ENCODE measurements at regions not wholly inside any gene's neighbourhood (a gene's known extent, or its start where the extent isn't known, plus 50 kb on each side); places are given as distances from the start of the nearest gene placed in this dataset.
A peak's percentile ranks its signal among the peaks of the same experiment; 100 is the strongest.

DNA sequence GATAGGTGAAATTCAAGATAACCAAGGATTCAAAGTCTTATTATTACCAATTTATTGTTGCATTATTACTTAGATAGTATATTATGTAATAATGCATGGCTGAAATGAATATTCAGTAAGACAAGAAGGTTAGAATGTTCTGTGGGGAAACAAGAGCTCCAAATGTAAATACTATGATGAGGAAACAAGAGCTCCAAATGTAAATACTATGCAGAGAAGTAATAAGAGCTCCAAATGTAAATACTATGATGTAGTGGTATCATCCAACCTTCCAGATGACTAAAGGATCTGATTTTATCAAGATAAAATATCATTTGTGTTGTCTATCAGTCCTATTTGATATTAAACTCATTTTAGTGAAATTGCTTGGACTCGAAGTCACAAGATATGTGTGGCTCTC is 82.2 kb upstream of the PCDH18 start:
- H3K4ac ChIP-seq (ENCODE audit: low read length) = no peak overlapping the region
- no CpG with 5 or more reads among the region's 1 CpG for WGBS, 2 donors (ENCODE audit: extremely low coverage in 2 of 2, insufficient read length in 2 of 2, insufficient replicate concordance in 1 of 2)
- no peak overlapping the region for H2BK15ac ChIP-seq (ENCODE audit: low read length)
- H3K79me1 ChIP-seq (ENCODE audit: low read depth, low read length) = no peaks in the 10 kb centered on the region
- H2BK12ac ChIP-seq (ENCODE audit: low read length) = no peak overlapping the region
- H2AK5ac ChIP-seq (ENCODE audit: low read depth, low read length) = no peak overlapping the region
- no peak overlapping the region for H3K14ac ChIP-seq (ENCODE audit: low read length)
- DNase-seq (ENCODE audit: low spot score) = no peak
- H3K4me3 ChIP-seq (ENCODE audit: low read length in 2 of 2) = no peak overlapping the region
- no peak overlapping the region for H2BK120ac ChIP-seq (ENCODE audit: low read depth, low read length)
- H3K4me2 ChIP-seq (ENCODE audit: insufficient read depth, low read length, poor library complexity, severe bottlenecking) = no peak overlapping the region
- H3K9me3 ChIP-seq (replicated peaks in 1 of 2; ENCODE audit: control insufficient read depth in 2 of 2, insufficient read depth in 1 of 2, low read depth in 1 of 2, low read length in 2 of 2) = no peaks in the 10 kb centered on the region
- peaks cover 1 to 6% of the 10 kb centered on the region in 2 donors for H3K4me1 ChIP-seq (ENCODE audit: control insufficient read depth in 2 of 2, insufficient read depth in 1 of 2, low read depth in 1 of 2, low read length in 2 of 2)
- no peak overlapping the region for H3K18ac ChIP-seq (ENCODE audit: low read length)
- no peak overlapping the region for H4K91ac ChIP-seq (ENCODE audit: low read depth, low read length, poor library complexity)
- no peak overlapping the region for H2AFZ ChIP-seq (ENCODE audit: low read length)
- H3K27ac ChIP-seq (replicated peaks; ENCODE audit: low read length) = no peak overlapping the region
- no peak overlapping the region for H3K23ac ChIP-seq (ENCODE audit: low read depth, low read length, poor library complexity)
- no peaks in the 10 kb centered on the region for H3K27me3 ChIP-seq (ENCODE audit: control insufficient read depth in 3 of 3, insufficient read depth in 3 of 3, low read depth in 1 of 3, low read length in 3 of 3)
- no peak overlapping the region for H3K9ac ChIP-seq (ENCODE audit: low read depth, low read length, poor library complexity)
- H4K8ac ChIP-seq (ENCODE audit: low read depth, low read length) = no peak overlapping the region
- H3K36me3 ChIP-seq (replicated peaks in 1 of 2; ENCODE audit: control insufficient read depth in 2 of 2, insufficient read depth in 2 of 2, low read length in 2 of 2) = no peaks in the 10 kb centered on the region
- no peak overlapping the region for H2BK5ac ChIP-seq (ENCODE audit: low read length)

DNA sequence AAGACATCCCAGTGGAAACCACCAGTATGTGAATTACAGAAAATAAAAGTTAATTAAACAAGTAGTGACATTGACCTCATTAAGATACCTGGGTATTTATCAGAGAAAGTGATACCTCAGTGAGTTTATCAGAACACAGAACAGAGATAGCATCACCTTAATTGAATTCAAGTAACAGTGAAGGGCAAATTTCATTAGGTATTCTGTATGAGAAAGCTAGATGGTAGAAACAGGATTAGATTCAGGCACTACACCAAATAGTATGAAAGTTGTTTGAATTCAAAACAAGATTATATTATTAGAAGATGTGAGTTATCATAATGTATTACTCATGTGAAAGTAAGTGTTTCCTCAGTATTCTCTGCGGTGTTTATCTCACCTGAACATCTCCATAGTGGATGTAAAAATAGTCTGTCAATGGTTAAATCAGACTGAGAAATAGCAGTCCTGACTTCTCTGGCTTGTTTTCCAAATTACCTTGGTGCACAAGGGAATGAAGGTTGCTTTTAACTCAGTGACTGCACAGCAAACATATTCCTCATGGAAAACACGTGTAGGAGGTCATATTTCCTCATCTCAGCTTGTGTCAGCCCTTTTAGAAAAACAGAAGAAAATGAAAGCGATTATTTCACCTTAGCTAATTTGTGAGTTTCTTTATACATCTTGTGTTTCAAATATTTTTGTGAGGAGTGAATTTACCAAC is 79.9 kb upstream of the PCDH18 start:
- H4K8ac ChIP-seq (ENCODE audit: low read depth, low read length) = no peak overlapping the region
- no peak overlapping the region for H2AFZ ChIP-seq (ENCODE audit: low read length)
- no peak overlapping the region for H4K91ac ChIP-seq (ENCODE audit: low read depth, low read length, poor library complexity)
- no peak overlapping the region for H2BK5ac ChIP-seq (ENCODE audit: low read length)
- no peak overlapping the region for H2BK12ac ChIP-seq (ENCODE audit: low read length)
- no peak overlapping the region for H2BK15ac ChIP-seq (ENCODE audit: low read length)
- no CpG with 5 or more reads among the region's 3 CpGs for WGBS, 2 donors (ENCODE audit: extremely low coverage in 2 of 2, insufficient read length in 2 of 2, insufficient replicate concordance in 1 of 2)
- H3K23ac ChIP-seq (ENCODE audit: low read depth, low read length, poor library complexity) = no peak overlapping the region
- no peak overlapping the region for H3K4ac ChIP-seq (ENCODE audit: low read length)
- H3K27ac ChIP-seq (replicated peaks; ENCODE audit: low read length) = no peak overlapping the region
- H3K9ac ChIP-seq (ENCODE audit: low read depth, low read length, poor library complexity) = no peak overlapping the region
- H3K4me2 ChIP-seq (ENCODE audit: insufficient read depth, low read length, poor library complexity, severe bottlenecking) = no peak overlapping the region
- no peak overlapping the region for H3K4me3 ChIP-seq (ENCODE audit: low read length in 2 of 2)
- H2BK120ac ChIP-seq (ENCODE audit: low read depth, low read length) = no peak overlapping the region
- no peaks in the 10 kb centered on the region for H3K79me1 ChIP-seq (ENCODE audit: low read depth, low read length)
- H3K18ac ChIP-seq (ENCODE audit: low read length) = no peak overlapping the region
- no peak overlapping the region for H2AK5ac ChIP-seq (ENCODE audit: low read depth, low read length)
- H3K14ac ChIP-seq (ENCODE audit: low read length) = no peak overlapping the region
- no peaks in the 10 kb centered on the region for H3K9me3 ChIP-seq (replicated peaks in 1 of 2; ENCODE audit: control insufficient read depth in 2 of 2, insufficient read depth in 1 of 2, low read depth in 1 of 2, low read length in 2 of 2)
- peaks cover 1 to 6% of the 10 kb centered on the region in 2 donors for H3K4me1 ChIP-seq (ENCODE audit: control insufficient read depth in 2 of 2, insufficient read depth in 1 of 2, low read depth in 1 of 2, low read length in 2 of 2)
- H3K27me3 ChIP-seq (ENCODE audit: control insufficient read depth in 3 of 3, insufficient read depth in 3 of 3, low read depth in 1 of 3, low read length in 3 of 3) = no peaks in the 10 kb centered on the region
- no peak for DNase-seq (ENCODE audit: low spot score)
- H3K36me3 ChIP-seq (replicated peaks in 1 of 2; ENCODE audit: control insufficient read depth in 2 of 2, insufficient read depth in 2 of 2, low read length in 2 of 2) = no peaks in the 10 kb centered on the region

DNA sequence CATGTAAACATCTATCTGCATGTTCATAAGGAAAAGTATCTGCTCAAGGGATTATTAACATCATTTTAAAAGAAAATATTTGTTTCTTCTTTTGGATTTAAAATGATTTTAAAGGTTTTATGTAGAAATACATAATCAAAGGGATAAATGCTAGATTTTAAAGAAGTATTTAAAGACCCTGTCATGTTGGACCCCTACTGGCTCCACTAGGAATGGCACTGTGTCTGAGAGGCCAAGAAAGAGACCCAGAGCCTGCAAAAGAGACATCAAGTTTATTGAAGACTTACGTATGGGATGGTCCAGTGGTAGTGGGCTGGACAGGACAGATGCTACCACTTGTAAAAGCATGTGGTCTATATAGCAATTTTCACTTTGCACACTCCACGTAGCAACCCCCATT is 78.7 kb upstream of the PCDH18 start:
- H2BK15ac ChIP-seq (ENCODE audit: low read length) = no peak overlapping the region
- no peaks in the 10 kb centered on the region for H3K9me3 ChIP-seq (replicated peaks in 1 of 2; ENCODE audit: control insufficient read depth in 2 of 2, insufficient read depth in 1 of 2, low read depth in 1 of 2, low read length in 2 of 2)
- no peaks in the 10 kb centered on the region for H3K36me3 ChIP-seq (replicated peaks in 1 of 2; ENCODE audit: control insufficient read depth in 2 of 2, insufficient read depth in 2 of 2, low read length in 2 of 2)
- H3K9ac ChIP-seq (ENCODE audit: low read depth, low read length, poor library complexity) = no peak overlapping the region
- no peak overlapping the region for H4K91ac ChIP-seq (ENCODE audit: low read depth, low read length, poor library complexity)
- H2BK5ac ChIP-seq (ENCODE audit: low read length) = no peak overlapping the region
- H2AK5ac ChIP-seq (ENCODE audit: low read depth, low read length) = no peak overlapping the region
- no peak overlapping the region for H2BK12ac ChIP-seq (ENCODE audit: low read length)
- no CpG with 5 or more reads among the region's 2 CpGs for WGBS, 2 donors (ENCODE audit: extremely low coverage in 2 of 2, insufficient read length in 2 of 2, insufficient replicate concordance in 1 of 2)
- H3K27me3 ChIP-seq (ENCODE audit: control insufficient read depth in 3 of 3, insufficient read depth in 3 of 3, low read depth in 1 of 3, low read length in 3 of 3) = no peaks in the 10 kb centered on the region
- H2AFZ ChIP-seq (ENCODE audit: low read length) = peak overlapping the region; percentile 13
- H3K4me1 ChIP-seq (ENCODE audit: control insufficient read depth in 2 of 2, insufficient read depth in 1 of 2, low read depth in 1 of 2, low read length in 2 of 2) = peaks cover 1 to 6% of the 10 kb centered on the region in 2 donors
- no peak overlapping the region for H4K8ac ChIP-seq (ENCODE audit: low read depth, low read length)
- H3K23ac ChIP-seq (ENCODE audit: low read depth, low read length, poor library complexity) = no peak overlapping the region
- no peak overlapping the region for H3K4me2 ChIP-seq (ENCODE audit: insufficient read depth, low read length, poor library complexity, severe bottlenecking)
- H3K4ac ChIP-seq (ENCODE audit: low read length) = no peak overlapping the region
- DNase-seq (ENCODE audit: low spot score) = no peak
- no peak overlapping the region for H3K18ac ChIP-seq (ENCODE audit: low read length)
- H3K27ac ChIP-seq (replicated peaks; ENCODE audit: low read length) = no peak overlapping the region
- no peak overlapping the region for H3K4me3 ChIP-seq (ENCODE audit: low read length in 2 of 2)
- no peak overlapping the region for H2BK120ac ChIP-seq (ENCODE audit: low read depth, low read length)
- H3K14ac ChIP-seq (ENCODE audit: low read length) = no peak overlapping the region
- no peaks in the 10 kb centered on the region for H3K79me1 ChIP-seq (ENCODE audit: low read depth, low read length)

DNA sequence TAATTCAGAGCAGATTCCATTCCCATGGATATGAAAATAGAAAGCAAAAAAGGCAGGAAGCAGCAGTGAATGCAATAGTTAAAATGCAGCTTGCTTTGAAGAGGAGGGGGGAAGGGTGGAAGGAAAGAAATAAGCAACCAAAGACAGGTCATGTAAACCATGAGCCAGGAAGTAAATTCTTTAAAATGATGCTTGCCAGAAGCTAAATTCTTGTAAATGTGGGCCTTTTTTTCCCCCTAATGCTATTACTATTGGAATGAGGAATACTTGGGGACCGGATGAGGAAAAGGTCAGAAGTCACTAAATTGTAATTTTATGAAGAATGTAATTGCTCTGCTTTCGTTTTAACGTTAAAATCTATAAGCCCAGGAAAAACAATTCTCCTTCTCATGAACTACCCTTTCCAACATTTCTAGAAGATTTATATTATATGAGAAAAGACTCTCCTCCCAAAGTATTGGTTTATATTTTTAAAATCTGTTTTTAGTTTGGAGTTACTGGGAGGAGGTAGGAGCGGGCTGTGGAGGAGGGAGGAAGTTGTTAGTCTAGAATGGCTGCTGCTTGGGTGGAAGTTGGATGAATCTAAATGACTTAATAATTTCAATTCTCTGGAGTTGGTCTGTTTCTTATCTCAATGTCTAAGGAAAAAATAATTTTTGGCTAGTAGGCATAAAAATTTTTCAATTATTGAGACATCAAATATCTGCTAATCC is 77.6 kb upstream of the PCDH18 start:
- H2BK5ac ChIP-seq (ENCODE audit: low read length) = no peak overlapping the region
- no peak overlapping the region for H3K4ac ChIP-seq (ENCODE audit: low read length)
- H4K91ac ChIP-seq (ENCODE audit: low read depth, low read length, poor library complexity) = no peak overlapping the region
- H3K4me3 ChIP-seq (ENCODE audit: low read length in 2 of 2) = no peak overlapping the region
- no peaks in the 10 kb centered on the region for H3K9me3 ChIP-seq (replicated peaks in 1 of 2; ENCODE audit: control insufficient read depth in 2 of 2, insufficient read depth in 1 of 2, low read depth in 1 of 2, low read length in 2 of 2)
- no peak overlapping the region for H2BK15ac ChIP-seq (ENCODE audit: low read length)
- no peaks in the 10 kb centered on the region for H3K79me1 ChIP-seq (ENCODE audit: low read depth, low read length)
- peak overlapping the region; percentile 76 for H2AFZ ChIP-seq (ENCODE audit: low read length)
- H3K18ac ChIP-seq (ENCODE audit: low read length) = no peak overlapping the region
- H3K23ac ChIP-seq (ENCODE audit: low read depth, low read length, poor library complexity) = no peak overlapping the region
- DNase-seq (ENCODE audit: low spot score) = no peak
- no peak overlapping the region for H2BK12ac ChIP-seq (ENCODE audit: low read length)
- no peak overlapping the region for H3K4me2 ChIP-seq (ENCODE audit: insufficient read depth, low read length, poor library complexity, severe bottlenecking)
- no peak overlapping the region for H3K27ac ChIP-seq (replicated peaks; ENCODE audit: low read length)
- no peak overlapping the region for H2AK5ac ChIP-seq (ENCODE audit: low read depth, low read length)
- H3K14ac ChIP-seq (ENCODE audit: low read length) = no peak overlapping the region
- no peaks in the 10 kb centered on the region for H3K27me3 ChIP-seq (ENCODE audit: control insufficient read depth in 3 of 3, insufficient read depth in 3 of 3, low read depth in 1 of 3, low read length in 3 of 3)
- no peak overlapping the region for H2BK120ac ChIP-seq (ENCODE audit: low read depth, low read length)
- no peaks in the 10 kb centered on the region for H3K36me3 ChIP-seq (replicated peaks in 1 of 2; ENCODE audit: control insufficient read depth in 2 of 2, insufficient read depth in 2 of 2, low read length in 2 of 2)
- no peak overlapping the region for H3K9ac ChIP-seq (ENCODE audit: low read depth, low read length, poor library complexity)
- H3K4me1 ChIP-seq (ENCODE audit: control insufficient read depth in 2 of 2, insufficient read depth in 1 of 2, low read depth in 1 of 2, low read length in 2 of 2) = peaks cover 1 to 6% of the 10 kb centered on the region in 2 donors
- no CpG with 5 or more reads among the region's 4 CpGs for WGBS, 2 donors (ENCODE audit: extremely low coverage in 2 of 2, insufficient read length in 2 of 2, insufficient replicate concordance in 1 of 2)
- H4K8ac ChIP-seq (ENCODE audit: low read depth, low read length) = no peak overlapping the region

Measured in neuronal stem cell (in vitro differentiated cells).